Iris pigment epithelial cell (primary cell): ENCODE measurements at regions not wholly inside any gene's neighbourhood (a gene's known extent, or its start where the extent isn't known, plus 50 kb on each side); places are given as distances from the start of the nearest gene placed in this dataset.

Experiments
- DNase-seq: peaks from one replicate; pipeline ENCODE4 v3.0.0-alpha.2; 2011; ENCODE audit warnings: low read depth

- no peak for DNase-seq
These were observed 144.3 kb downstream of the MIS18A start for GRCh38 chr21:32134441-32135130.

DNA sequence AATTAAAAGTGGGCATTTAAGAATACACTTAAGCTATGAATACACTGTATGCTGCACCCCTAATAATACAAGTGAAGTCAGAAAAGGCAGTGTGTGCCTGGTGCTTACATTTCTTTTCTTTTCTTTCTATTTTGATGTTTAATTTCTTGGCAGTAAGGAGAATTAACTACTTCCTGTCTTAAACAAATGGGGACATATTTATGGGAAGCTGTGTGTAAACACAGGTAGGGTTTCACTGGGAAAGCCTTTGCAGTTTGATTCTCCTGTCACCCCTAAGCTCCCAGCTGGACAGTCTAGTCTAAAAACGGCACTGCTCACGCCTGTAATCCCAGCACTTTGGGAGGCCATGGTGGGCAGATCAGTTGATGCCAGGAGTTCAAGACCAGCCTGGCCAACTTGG, 146.0 kb downstream of the MIS18A start:
- DNase-seq, result no peak

GRCh38 chr21:32132409-32132808, 146.4 kb downstream of the MIS18A start:
- no peak for DNase-seq

DNA sequence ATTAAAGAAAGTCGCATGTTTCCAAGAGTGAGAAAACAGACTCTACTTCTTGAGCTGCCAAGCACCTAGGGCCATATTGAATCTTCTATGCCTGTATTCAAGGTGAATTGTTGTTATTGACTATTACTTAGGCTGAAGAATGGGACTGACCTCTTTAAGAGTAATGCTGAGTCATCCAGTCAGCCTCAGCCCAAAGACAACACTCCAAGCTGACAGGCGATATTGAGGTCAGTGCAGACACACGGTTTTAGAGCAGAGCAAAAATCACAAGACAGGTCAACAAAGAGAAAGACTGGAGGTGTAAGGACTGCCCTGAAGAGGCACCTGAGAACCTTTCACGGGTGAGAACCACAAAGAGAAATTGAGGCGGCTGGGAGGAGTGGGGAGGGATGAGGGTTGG, 146.9 kb downstream of the MIS18A start:
- DNase-seq, result peak; percentile 42

DNA sequence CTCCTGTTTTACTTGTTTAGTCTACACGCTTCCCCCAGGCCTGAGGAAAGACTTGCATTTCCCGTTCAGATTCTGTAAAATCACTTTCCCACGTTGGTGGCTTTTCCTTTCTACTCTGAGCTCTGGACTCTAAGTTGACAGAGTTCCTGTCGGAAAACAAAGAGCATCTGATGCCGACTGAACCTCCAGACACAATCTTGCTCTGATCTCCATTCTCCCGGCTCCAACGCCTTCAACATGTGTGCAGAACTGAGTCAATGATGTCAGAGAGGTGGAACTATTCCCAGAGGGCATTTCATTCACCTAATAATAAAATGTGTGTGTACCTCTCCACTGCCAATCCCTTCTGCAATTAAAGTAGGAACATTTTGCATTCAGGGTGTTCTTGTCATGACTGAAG, 147.7 kb downstream of the MIS18A start:
- no peak for DNase-seq

DNA sequence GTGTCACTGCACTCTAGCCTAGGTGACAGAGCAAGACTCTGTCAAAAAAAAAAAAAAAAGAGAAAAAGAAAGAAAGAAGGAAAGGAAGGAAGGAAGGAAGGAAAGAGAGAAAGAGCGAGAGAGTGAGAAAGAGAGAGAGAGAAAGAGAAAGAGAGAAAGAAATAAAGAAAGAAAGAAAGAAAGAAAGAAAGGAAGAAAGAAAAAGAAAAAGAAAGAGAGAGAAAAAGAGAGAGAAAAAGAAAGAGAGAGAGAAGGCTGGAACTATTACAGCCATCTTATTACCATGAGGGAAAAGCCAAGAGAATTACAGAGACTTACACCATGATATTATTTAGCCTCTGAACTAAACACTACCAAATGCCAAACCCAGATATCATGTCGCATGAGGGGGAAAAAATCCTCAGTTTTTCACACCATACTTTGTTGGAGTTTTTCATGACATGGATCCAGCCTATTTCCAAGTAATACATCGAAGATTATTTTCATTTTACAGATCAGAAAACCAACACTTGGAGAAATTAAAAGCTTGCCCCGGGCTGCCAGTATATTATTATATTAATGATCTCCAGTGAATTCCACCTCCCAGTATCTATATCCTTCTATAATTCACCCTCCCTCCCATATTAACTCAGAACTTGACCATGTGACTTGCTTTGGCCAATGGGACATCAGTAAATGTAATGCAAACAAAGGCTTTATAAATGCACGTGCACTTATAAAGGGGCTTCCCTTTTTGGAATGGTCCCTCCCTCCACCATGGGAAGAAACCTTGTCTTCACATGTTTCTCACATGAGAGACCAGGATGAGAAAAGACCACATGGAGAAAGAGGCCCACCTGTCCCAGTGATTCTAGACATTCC, 148.6 kb downstream of the MIS18A start:
- DNase-seq, result no peak

DNA sequence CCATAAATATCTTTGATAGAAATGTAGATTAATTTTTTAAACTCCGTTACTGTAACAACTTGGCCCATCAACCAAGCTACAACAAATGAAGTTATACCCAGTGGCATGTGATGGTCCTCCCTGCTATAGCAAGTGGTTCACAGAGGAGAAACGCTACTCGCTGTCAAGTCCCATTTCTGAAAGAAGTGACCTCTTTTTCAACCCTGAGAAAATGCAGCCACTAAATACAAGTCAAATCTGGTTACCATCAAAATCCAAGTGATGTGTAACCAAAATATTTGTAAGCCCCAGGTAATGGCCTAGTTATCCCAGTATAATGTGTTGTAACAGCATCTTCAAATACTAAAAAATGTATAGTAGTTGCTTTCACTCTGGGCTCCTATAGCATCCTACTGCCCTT, 151.8 kb downstream of the MIS18A start:
- no peak for DNase-seq

DNA sequence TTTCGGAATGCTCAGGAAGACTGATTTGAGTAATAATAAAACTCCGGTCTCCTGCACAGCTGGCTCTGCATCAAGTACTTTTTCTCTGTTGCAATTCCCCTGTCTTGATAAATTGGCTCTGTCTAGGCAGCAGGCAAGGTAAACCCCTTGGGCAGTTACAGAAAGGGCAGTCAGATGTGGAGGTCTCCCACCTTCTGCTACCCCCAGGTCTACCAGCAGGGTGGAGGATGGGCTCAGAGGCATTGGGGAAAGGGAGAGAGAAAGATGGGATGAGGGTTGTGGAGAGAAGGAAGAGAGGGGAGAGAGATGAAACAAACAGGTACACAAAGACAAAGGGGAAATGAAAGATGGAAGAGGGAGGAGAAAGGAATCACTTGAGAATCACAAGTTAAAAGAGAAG, 156.8 kb downstream of the MIS18A start:
- DNase-seq, result no peak

DNA sequence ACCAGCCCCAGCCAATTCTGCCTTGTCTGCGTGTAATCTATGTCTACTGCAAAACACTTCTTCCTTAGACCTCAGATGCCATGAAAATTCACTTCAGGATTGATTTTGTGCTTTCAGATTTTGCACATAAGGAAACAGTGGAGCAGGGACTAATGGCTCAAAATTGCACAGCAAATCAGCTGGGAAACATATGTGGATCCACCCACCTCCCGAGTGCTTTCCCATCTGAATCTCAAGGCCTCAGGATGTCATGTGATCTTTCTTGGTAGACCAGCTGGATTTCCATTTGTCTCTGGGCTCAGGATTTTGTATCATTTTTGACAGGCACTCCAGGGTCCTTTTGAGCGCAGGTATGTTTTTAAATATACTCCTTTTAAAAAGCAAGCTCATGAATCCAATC, 158.6 kb downstream of the MIS18A start:
- DNase-seq, result no peak

- DNase-seq, result no peak
These were observed 159.0 kb downstream of the MIS18A start for GRCh38 chr21:32119811-32120210.

- no peak for DNase-seq
These were observed 159.5 kb downstream of the MIS18A start for GRCh38 chr21:32119389-32119788.

DNA sequence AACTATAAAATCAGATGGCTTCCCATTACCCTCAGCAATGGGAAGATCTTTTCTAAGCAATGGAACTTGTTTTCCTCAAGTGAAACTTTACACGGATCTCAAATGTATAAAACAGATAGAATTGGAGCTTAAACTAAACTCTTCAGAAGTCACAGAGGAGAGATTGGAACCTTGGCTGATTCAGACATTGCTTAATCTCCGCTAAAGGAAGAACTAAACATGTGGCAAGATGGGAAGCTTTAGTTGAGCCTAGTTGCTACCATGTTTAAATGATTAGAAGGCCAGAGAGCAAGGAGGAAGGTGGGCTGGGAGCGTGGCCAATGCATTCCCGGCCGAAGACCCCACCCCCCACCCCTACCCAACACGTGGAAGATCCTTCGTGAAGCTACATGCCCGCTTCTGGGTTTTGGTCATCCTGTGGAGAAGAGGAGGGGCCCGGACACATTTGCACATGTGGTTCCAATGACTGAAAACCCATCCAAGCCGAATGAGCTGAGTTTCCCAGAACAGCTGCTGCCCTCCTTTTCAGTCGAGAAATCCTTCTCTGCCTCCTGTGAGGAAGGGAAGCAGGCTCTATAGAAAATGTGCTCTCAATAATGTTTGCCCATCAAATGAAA, 164.3 kb downstream of the MIS18A start:
- DNase-seq, result no peak

DNA sequence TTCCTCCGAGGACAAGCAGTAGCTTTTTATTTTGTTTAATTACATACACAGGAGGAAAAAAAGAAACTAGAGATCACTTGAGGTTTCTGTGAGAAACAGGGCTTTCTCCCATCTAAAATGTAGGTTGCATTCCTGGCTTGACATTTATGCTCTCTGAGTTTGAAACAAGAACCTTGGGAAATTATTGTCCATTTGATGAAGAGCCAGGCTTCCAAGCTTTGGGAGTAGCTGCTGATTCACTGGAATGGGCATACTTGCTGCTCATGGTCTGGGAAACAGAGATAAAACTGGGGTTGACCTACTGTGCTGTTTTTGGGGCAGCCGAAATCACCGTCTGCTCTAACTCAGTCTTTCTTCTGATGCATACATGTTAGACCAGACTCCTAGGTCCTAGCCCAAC, 165.4 kb downstream of the MIS18A start:
- no peak for DNase-seq

DNA sequence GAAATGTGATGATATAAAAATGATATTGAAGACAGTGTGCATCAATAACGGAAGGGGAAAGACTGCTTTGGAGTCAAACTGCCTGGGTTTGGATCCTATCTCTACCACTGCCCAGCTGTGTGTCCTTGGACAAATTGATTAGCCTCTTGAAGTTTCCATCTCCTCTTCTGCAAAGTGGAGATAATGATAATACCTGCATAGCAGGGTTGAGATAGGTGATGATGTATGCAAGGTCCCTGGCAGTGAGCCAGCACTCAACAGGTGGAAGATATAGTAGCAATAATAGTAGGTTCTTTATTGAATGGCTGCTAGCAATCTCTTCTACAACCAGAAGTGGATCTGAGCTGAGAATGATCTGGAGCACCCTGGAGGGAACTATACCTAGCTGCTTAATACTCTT, 166.7 kb downstream of the MIS18A start:
- no peak for DNase-seq

DNA sequence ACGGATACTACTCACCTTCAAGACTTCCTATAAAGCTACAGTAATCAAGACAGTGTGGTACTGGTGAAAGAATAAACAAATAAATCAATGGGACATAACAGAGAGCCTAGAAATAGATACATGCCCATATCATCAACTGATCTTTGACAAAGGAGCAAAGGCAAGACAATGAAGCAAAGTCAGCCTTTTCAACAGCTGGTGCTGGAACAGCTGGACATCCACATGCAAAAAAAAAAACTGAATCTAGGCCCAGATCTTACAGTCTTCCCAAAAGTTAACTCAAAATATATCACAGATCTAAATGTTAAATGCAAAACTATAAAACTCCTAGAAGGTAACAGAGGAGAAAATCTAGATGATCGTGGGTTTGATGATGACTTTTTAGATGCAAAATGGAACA, 170.3 kb downstream of the MIS18A start:
- no peak for DNase-seq

GRCh38 chr21:32103361-32103760, 175.5 kb downstream of the MIS18A start:
- no peak for DNase-seq

GRCh38 chr21:32102426-32102825, 176.4 kb downstream of the MIS18A start:
- DNase-seq, result no peak

DNA sequence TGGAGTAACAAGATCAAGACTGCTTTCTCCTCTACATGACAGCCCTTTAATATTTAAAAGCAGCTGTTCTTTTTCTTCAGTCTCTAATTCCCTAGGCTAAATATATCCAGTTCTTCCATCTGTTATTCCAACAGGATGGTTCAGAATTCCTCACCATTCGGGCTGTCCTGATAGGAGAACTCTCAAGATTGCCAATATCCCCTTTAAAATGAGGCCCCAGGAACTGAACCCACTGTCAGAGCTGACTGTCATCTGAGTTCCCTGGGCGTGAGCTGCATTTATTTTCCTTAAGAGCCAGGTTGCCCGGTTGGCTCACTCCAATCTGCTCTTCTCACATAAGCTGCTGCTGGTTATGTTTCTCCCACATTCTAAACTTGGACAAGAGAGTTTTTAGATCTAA, 177.6 kb downstream of the MIS18A start:
- no peak for DNase-seq

GRCh38 chr21:32100423-32100822, 178.4 kb downstream of the MIS18A start:
- DNase-seq, result no peak

GRCh38 chr21:32099812-32100416, 178.9 kb downstream of the MIS18A start:
- DNase-seq, result no peak

DNA sequence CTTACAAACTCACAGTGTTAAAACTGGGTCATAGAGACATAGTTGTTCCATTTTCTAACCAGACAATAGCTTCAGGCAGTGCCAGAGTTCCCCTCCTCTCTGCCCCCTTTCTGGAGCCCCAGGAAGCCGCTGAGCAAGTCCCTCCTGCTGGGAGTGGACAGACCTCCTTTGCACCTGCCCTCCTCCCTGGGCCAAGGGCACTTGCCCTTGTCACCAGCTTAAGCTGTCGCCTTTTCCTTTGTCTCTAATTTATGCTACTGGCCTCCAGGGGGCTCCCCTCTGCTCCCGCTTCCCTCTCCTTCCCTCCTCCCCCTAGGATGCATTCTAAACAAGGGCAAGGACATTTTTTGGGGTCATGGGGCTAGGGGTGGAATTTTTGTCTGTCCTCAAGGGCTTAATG, 182.4 kb downstream of the MIS18A start:
- DNase-seq, result no peak

GRCh38 chr21:32094804-32095203, 184.0 kb downstream of the MIS18A start:
- no peak for DNase-seq
